ENCODE measurements at regions not wholly inside any gene's neighbourhood (a gene's known extent, or its start where the extent isn't known, plus 50 kb on each side); places are given as distances from the start of the nearest gene placed in this dataset.

GRCh38 chr4:177961761-177962380 lies 519.6 kb upstream of the AGA start:
- Histone ChIP-seq H3K4me3 (no peak overlapping the region), H3K27ac (no peak overlapping the region), H3K9me3 (no peaks in the 10 kb centered on the region), H3K4me1 (no peaks in the 10 kb centered on the region), H3K27me3 (no peaks in the 10 kb centered on the region), H3K36me3 (no peaks in the 10 kb centered on the region)
- intact Hi-C loops (cut with DNase I), result no loop called here
- DNase-seq (ENCODE audit: extremely low spot score in 2 of 2), result no peak
- TF ChIP-seq POLR2A (IDR thresholded peaks at IDR 0.05) (no peak), CTCF (IDR thresholded peaks at IDR 0.05) (no peak), POLR2AphosphoS5 (IDR thresholded peaks at IDR 0.05; ENCODE audit: insufficient read depth in 1 of 2, low read depth in 1 of 2) (no peak)

DNA sequence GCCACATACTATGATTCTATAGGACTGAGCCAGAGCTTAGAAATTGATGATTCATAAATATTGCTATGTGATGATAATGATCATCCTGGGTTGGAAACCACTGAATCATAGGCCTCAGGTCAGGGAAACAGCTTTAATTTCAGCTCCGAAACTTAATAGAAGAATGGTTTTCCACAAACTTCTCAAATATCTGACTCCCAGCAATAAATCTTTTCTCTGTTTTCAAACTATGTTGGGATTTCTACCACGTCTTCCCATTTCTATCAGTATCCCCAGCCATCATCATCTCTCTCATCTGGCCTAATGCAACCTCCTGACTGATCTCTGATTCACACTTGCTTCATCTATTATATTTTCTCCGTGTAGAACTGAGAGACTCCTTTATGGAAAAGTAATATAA lies 521.8 kb upstream of the AGA start:
- Histone ChIP-seq H3K27me3 (no peaks in the 10 kb centered on the region), H3K4me1 (no peaks in the 10 kb centered on the region), H3K27ac (no peak overlapping the region), H3K4me3 (no peak overlapping the region), H3K36me3 (no peaks in the 10 kb centered on the region), H3K9me3 (no peaks in the 10 kb centered on the region)
- TF ChIP-seq POLR2AphosphoS5 (IDR thresholded peaks at IDR 0.05; ENCODE audit: insufficient read depth in 1 of 2, low read depth in 1 of 2) (no peak), CTCF (IDR thresholded peaks at IDR 0.05) (no peak), POLR2A (IDR thresholded peaks at IDR 0.05) (no peak)
- DNase-seq (ENCODE audit: extremely low spot score in 2 of 2), result no peak
- intact Hi-C loops (cut with DNase I), result no loop called here

DNA sequence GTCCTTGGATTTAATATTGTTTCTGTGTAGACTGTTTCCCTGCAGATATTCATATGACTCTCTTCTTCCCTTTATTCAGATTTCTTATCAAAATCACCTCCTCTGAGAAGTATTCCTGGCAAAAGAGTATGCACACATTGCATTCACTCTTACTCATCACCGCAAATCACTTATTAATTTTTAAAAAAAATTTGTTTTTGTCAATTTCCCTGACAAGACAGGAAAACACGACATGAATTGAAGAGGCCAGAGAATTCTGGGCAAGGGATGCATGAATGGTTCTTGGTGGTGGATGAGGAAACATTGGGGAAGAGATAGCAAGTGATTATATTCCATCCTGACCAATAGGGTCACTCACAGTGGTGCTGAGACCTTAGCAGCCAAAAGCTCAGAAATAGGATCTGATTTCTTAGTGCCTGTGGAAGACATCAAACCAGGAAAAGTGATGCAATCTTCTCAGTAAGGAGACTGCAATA lies 522.5 kb upstream of the AGA start:
- H3K4me1 ChIP-seq, result no peaks in the 10 kb centered on the region

DNA sequence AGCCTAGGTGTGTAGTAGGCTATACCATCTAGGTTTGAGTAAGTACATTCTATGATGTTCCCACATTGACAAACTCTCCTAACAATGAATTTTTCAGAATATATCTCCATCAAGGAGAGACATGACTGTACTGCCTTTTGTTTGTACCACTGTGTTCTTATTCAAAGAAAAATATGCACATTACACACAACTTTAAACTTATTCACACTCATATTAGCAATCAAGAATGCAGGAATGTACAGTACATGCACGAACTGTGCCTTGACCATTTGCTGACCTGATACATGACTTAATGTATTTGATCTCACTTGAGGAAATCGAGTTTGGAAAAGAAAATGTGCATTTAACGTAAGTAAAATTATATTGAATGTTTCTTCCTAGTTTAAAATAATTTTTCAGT lies 525.1 kb upstream of the AGA start:
- H3K9me3 ChIP-seq, result no peaks in the 10 kb centered on the region
- no peaks in the 10 kb centered on the region for H3K27me3 ChIP-seq
- no peak for TF ChIP-seq POLR2AphosphoS5 (IDR thresholded peaks at IDR 0.05; ENCODE audit: insufficient read depth in 1 of 2, low read depth in 1 of 2)
- no peak for TF ChIP-seq POLR2A (IDR thresholded peaks at IDR 0.05)
- TF ChIP-seq CTCF (IDR thresholded peaks at IDR 0.05), result no peak
- no peaks in the 10 kb centered on the region for H3K36me3 ChIP-seq
- no peak overlapping the region for H3K27ac ChIP-seq
- intact Hi-C loops (cut with DNase I), result no loop called here
- H3K4me1 ChIP-seq, result no peaks in the 10 kb centered on the region
- DNase-seq (ENCODE audit: extremely low spot score in 2 of 2), result no peak
- H3K4me3 ChIP-seq, result no peak overlapping the region

More for the DNA sequence above, 522.5 kb upstream of the AGA start:
- TF ChIP-seq POLR2A (IDR thresholded peaks at IDR 0.05) (no peak), CTCF (IDR thresholded peaks at IDR 0.05) (no peak), POLR2AphosphoS5 (IDR thresholded peaks at IDR 0.05; ENCODE audit: insufficient read depth in 1 of 2, low read depth in 1 of 2) (no peak)
- intact Hi-C loops (cut with DNase I), result no loop called here
- Histone ChIP-seq H3K27ac (no peak overlapping the region), H3K36me3 (no peaks in the 10 kb centered on the region), H3K27me3 (no peaks in the 10 kb centered on the region), H3K4me3 (no peak overlapping the region), H3K9me3 (no peaks in the 10 kb centered on the region)
- no peak for DNase-seq (ENCODE audit: extremely low spot score in 2 of 2)

GRCh38 chr4:177968817-177969442 lies 526.7 kb upstream of the AGA start:
- H3K36me3 ChIP-seq, result no peaks in the 10 kb centered on the region
- intact Hi-C loops (cut with DNase I), result no loop called here
- no peak overlapping the region for H3K27ac ChIP-seq
- no peaks in the 10 kb centered on the region for H3K27me3 ChIP-seq
- no peak for DNase-seq (ENCODE audit: extremely low spot score in 2 of 2)
- no peak overlapping the region for H3K4me3 ChIP-seq
- no peaks in the 10 kb centered on the region for H3K9me3 ChIP-seq
- H3K4me1 ChIP-seq, result no peaks in the 10 kb centered on the region
- no peak for TF ChIP-seq POLR2AphosphoS5 (IDR thresholded peaks at IDR 0.05; ENCODE audit: insufficient read depth in 1 of 2, low read depth in 1 of 2)
- TF ChIP-seq CTCF (IDR thresholded peaks at IDR 0.05), result no peak
- no peak for TF ChIP-seq POLR2A (IDR thresholded peaks at IDR 0.05)

All from vagina (tissue), 2 donors.